Keratinocyte (primary cell): ENCODE measurements at regions not wholly inside any gene's neighbourhood (a gene's known extent, or its start where the extent isn't known, plus 50 kb on each side); places are given as distances from the start of the nearest gene placed in this dataset.

Experiments
- CTCF ChIP-seq, 3 experiments: IDR thresholded peaks in 1 of 3; conservative IDR thresholded peaks in 1 of 3; optimal IDR thresholded peaks in 1 of 3; 2 replicates in 2 of 3; 3 replicates in 1 of 3; pipeline versions ENCODE3 to v1.5.1; 2011; ENCODE audit warnings: low read length in 3 of 3, mild to moderate bottlenecking in 3 of 3, moderate library complexity in 2 of 3, control low read depth in 1 of 3, inconsistent platforms in 1 of 3; ENCODE audit not compliant: insufficient read depth in 2 of 3; ENCODE audit errors: extremely low read depth in 1 of 3
- EZH2 ChIP-seq: IDR thresholded peaks from one replicate; pipeline ENCODE4 v1.6.1; 2012; ENCODE audit warnings: inconsistent platforms, mild to moderate bottlenecking, low read length, moderate library complexity

- TF ChIP-seq CTCF (optimal IDR thresholded peaks at IDR 0.05 in 1 of 3, IDR thresholded peaks at IDR 0.05 in 1 of 3, conservative IDR thresholded peaks at IDR 0.05 in 1 of 3; ENCODE audit: extremely low read depth in 1 of 3, insufficient read depth in 2 of 3, low read length in 3 of 3) = no peak
- TF ChIP-seq EZH2 = no peak
Measured at GRCh38 chr16:79826732-79827475, 226.4 kb upstream of the MAF start.
